CD1c-positive myeloid dendritic cell (primary cell): ENCODE measurements at regions not wholly inside any gene's neighbourhood (a gene's known extent, or its start where the extent isn't known, plus 50 kb on each side); places are given as distances from the start of the nearest gene placed in this dataset.

ENCODE experiments used
- DNase-seq: peaks from one replicate; pipeline ENCODE4 v3.0.0-alpha.2; 2016; ENCODE audit errors: extremely low spot score

DNA sequence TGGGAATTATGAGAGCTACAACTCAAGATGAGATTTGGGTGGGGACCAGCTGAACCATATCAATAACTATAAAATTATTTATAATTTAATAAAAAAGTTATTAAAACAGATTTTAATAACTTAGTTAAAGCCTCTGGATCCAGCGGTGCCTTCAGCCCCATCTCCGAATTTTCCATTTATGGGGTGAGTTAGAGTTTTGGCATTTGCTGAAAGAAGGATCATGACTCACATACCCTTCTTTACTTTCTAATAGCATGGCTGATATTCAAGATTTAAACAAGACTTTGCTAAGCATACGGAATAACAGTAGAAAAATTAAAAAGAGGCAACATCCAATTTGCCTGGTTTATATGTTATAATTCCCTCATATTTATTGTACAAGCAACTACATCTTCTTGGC, 94.5 kb downstream of the RDH14 start:
- no peak for DNase-seq

DNA sequence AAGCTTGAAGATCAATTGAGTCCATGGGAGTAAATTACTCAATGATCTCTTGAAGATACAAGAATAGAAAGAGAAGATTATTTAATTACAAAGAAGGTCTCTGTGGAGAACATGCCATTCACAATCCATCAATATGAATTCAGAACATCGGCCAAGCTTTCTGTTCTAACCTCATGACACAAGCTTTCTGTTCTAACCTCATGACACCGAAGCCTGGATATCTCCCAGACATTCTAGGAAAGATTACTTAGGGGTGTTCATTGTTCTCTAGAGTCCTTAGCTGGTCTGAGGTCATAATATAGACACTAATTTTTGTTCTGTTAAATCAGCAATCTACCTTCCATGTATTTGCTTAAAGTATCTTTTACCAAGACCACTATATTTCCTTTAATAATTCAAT, 95.5 kb downstream of the RDH14 start:
- no peak for DNase-seq

DNA sequence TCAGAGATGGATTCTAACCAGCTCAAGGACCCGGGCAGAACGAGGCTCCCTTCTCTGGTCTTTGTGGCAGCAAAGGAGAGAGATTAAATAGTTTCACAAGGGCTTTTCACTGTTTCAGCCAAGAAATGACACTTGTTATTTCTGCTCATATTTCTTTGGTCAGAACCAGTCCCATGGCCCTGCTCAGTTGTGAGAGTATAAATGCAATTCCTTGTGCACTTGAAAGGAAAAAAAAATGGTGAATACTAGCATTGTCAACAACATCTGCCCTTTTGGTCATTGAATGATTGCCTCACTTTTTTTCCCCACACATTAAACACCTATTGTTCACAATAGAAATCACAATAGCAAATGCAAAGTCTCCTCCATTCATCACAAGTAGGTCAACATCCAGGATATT, 104.4 kb downstream of the RDH14 start:
- no peak for DNase-seq

DNA sequence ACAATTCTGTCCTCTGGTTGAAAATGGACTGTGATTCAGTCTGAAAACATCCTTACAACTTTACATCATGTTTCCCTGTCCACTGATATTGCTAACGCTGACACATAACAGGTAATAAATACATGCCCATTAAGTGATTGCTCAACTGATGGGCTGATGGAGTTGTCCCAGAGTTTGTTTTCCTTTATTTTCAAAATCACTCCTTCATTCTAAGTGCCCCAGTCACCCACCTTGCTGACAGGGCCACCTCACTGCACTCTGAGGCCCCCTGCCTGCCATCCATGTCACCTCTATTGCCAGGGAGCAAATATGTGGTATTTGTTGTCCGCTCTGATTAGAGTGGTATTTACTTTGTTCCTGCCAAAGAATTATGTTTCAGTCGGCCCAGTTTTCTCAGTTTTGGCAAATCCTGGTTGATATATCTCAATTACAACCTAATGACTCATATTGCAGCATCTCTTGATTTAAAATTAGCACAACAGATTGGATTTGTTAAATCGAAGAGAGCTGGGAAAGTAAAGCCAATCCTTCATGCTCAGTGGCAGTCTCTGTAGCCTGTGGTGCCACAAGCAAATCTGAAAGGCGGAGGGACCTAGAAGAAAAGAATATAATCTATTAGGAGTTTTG, 105.1 kb downstream of the RDH14 start:
- no peak for DNase-seq

DNA sequence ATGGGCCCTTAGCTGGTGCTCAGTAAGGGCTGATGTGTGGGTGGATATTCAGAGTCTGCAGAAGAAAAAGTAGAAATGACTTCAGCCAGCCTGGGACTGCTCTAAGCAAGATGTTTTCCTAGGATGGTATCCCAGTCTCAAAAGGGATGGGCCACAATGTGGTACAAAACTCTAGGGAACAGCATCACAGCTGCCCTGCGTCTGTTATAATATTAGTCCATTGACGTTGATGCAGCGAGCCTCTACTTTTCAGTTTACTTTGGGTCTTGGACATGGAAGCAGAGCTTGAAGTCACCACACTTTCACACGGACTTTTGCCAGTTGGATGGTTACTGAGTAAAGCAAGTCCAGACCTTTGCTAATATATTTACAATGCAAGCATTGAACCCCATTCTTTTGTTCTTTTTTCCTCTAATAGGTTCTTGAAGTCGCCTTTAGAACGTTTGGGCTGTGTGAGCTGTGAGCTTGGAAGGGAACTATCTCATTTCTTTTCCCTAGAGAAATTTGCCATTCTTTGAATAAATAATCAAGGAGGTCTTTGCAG, 105.7 kb downstream of the RDH14 start:
- no peak for DNase-seq

DNA sequence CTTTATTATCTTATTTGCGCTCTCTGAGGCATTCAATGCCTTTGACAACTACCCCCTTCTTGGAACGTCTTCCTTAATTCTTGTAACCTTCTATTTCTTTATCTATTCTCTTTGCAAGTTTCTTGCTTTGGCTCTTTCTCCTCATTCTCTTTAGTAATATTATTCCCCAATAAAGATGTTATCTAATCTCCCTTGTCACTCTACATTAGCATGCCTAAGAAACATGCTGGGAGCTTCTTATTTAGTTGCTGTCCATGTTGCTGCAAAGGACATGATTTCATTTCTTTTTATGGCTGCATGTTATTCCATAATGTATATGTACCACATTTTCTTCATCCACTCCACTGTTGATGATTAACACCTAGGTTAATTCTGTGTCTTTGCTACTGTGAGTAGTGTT, 113.7 kb downstream of the RDH14 start:
- DNase-seq: no peak

DNA sequence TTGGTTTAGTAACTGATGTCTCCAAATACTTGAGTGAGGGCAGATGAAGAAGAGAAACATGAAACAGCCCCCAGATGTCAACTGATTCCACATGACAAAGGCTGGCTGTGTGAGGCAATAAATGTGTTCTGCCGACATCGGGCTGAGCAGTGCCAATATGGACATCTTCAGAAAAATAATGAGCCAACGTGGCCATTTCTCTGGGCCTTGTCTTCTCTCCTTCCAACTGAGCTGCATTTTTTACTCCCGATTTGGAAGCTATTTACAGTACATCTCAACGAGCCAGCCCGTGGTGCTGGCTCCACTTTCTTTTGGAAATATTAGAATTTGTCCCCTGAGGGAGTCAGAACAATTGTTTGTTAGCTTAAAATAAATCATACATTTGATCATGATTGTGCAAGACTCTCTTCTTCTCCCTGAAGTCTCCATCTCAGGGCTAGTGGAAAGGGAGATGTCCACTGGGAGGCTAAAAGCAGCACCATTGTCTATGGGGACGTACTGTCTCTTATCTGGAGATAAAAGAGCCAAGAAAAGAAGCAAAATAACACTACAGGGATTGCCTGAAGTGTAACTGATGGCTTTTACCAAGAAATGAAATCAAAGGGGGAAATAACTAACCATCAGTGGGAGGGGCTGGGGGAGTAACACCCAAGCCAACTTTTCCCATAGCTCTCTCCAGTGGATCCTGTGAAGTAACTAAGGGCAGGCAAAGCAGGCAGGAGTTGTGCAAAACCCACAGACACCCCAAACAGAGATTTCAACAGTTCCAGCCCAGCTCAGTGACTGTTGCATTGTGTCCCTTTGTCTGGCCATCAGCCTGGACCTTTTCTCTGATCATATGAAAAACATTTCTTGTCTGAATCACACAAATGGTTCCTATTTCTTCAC, 114.8 kb downstream of the RDH14 start:
- DNase-seq: no peak

DNA sequence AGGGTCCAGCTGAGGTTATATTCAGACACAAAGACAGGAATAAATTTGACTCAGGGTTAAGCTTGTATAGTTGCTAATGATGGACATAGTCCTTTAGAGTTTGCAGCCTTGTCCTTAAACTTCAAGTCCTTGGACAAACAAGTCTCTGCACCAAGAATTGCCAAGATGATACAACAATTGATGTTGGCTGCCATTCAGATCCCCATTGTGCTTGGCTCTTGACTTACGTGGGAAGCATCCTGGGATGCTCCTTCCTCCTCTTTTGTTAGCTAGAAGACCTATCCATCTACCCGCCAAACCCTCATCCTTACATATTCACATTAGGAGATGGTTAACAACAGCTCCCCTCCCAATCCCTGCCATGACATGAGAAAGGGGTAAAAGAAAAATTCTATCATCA, 115.6 kb downstream of the RDH14 start:
- DNase-seq: no peak

DNA sequence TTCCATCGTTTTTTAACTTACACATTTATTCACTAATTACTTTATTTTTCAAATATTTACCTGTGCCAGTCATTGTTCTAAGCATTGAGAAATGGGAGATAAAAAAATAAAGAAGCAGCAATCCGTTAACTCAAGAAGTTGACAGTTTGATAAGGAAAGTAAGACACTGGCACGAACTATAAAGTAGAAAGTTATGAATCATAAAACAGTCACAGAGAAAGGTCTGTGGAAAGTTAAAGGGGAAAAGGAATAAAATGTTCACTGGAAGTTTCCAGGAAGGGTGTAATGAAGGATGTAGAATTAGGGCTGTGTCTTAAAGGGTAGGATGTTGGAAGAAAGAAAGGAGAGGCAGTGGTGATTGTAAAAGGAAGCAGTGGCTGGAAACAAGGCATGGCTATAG, 118.9 kb downstream of the RDH14 start:
- no peak for DNase-seq

DNA sequence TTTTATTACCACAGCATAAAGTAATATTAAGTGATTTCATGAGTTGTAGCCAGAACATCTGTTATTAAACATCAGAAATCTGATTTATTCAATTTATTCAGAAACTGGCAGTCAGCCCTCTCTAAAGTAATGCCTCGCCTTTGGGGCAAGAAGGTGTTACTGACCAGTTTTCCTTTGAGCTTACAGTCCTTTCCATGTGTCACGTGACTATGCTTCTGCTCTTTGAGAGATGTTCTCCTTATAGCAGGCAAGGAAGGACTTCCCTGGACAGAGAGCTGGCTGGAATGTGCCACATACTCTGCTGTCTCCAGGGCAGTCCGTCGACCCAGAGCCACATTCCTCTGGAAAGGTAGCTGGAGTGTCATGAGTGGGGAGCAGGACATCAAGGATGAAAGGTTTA, 119.7 kb downstream of the RDH14 start:
- no peak for DNase-seq

DNA sequence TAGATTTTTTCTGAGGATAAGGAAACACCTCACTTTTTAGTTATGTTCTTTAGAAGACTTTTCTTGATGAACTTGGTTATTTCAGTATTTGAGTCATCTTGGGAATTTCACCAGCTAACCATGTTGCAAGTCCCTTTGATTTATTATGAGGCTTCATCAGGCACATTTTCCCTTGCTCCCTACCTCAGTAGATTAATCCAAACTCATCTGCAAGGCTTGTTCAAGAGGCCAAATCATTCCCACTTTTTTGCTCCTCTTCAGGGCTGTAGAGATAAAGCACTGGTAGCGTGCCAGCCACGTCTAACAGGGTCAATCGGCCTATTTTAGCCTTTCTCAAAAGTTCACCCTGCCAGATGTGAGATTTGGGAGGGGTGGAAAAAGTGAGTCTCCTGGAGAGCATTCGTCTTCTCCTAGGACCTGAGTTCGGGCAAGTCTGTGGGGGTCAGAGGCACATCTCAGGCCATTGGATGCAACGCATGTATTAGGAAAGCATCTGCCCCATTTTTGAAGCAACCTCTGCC, 120.3 kb downstream of the RDH14 start:
- no peak for DNase-seq

DNA sequence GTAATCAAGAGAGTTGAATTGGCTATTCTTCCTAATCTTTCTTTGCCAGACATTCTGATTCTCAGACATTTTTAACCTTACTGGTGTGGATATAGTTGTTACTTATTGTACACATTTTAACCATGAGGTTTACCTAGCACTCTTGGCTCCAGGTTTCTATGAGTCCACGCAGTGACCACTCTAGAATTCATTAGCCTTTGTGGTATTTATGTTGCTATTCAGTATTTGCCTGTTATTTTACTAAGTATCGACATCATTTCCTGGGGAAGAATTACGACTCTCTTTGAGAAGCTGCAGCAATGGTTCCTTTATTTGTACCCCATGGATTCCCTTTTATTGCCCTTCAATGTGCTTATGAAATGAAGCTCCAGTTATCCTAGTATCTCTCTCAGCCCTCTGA, 120.7 kb downstream of the RDH14 start:
- DNase-seq: no peak

DNA sequence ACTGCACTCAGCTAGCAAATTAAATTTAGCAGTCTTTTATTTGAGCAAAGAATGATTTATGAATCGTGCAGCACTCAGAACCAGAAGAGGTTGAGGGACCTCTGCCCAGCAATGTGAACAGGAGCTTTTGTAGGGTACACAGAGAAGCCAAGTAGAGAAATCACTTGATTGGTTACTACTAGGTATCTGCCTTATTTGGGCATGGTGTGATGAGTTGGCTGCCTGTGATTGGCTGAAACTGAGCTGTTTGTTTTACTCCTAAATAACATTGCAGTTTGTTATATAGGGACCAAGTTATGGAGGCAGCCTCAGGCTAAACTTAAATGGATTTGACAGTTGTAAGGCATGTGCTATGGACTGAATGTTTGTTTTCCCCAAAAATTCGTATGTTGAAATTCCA, 122.5 kb downstream of the RDH14 start:
- DNase-seq: no peak

DNA sequence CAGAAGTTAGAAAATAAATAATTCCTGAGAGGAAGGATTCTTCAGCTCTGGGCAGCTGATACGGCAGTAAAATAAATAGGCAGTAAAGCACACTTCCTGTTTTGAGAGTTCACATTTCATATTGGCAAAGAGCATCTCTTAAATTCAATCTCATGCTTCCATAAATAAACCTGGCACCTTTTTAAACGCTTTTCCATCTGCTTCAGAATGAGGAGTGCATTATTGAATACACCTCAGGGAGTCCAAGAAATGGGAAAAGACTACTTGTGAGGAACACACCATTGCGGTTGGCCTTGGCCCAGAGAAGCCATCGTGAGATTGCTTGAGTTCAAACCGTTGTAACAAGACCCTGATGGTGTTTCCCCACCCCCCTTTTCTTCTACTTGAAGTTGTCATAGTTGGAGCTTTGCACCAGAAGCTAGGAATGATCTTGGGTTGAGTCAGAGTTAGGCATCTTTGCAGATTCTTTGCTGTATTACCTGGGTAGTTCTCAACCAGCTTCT, 123.9 kb downstream of the RDH14 start:
- DNase-seq: no peak

DNA sequence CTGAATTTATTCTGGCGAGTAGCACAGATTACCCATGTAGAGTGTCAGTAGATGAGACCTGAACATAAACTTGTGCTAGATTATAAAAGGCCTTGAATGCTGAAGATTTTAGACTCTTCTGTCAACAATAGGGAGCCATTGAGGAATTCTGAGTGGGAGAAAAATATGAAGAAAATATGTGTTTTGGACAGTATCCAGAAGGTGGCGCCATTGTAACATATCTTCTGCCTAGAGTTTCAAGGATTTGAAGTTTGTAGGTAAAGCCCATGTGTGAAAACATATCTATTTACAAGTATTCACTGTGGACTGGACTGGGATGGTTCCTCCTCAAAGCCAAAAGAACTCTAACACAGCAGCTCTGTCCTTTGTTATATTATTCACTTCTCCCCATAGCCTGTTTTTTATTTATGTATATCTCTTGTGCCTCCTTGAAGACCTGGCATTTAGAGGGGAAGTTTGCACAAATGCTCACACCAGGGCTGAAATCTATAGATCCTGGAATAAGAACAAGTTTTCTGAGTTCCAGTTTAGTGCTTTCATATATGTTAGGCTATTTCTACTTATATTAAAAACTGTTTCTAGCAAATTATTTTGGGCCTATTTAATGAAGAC, 124.9 kb downstream of the RDH14 start:
- peak; percentile 25 for DNase-seq

DNA sequence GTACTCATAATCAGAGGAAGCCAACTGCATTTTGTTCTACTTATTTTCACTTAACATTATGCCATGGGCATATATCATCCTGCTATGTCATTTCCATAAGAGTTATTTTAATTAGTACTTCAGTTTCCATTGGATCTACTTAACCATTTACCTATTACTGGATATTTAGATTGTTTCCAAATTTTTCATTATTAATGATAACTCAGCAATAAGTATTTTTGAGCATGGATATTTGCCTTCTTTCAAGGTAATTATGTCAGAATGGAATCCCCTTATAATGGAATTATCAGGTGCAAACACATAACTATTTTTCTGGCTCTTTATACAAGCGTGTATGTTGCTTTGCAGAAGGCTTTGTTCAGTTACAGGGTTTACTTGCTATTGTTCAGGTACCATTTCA, 126.6 kb downstream of the RDH14 start:
- DNase-seq: no peak

DNA sequence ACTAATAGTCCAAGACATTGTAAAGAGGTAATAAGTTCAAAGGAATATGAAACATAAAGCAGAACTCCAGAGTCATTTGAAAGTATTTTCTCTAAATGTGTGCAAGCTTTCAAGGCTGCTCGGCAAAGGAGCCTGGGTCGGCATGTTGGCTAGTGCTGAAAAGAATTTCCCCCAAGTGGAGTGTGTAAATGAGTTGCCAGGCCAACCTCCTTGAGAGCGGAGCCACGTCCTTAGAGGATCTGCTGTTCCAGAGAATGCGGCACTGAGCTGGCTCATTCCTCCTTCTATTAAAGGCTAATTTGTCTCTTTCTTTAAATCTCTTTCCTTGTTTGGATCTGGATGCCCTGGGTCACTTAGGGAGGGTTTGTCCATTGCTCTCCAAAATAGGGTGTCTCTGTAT, 127.5 kb downstream of the RDH14 start:
- no peak for DNase-seq

DNA sequence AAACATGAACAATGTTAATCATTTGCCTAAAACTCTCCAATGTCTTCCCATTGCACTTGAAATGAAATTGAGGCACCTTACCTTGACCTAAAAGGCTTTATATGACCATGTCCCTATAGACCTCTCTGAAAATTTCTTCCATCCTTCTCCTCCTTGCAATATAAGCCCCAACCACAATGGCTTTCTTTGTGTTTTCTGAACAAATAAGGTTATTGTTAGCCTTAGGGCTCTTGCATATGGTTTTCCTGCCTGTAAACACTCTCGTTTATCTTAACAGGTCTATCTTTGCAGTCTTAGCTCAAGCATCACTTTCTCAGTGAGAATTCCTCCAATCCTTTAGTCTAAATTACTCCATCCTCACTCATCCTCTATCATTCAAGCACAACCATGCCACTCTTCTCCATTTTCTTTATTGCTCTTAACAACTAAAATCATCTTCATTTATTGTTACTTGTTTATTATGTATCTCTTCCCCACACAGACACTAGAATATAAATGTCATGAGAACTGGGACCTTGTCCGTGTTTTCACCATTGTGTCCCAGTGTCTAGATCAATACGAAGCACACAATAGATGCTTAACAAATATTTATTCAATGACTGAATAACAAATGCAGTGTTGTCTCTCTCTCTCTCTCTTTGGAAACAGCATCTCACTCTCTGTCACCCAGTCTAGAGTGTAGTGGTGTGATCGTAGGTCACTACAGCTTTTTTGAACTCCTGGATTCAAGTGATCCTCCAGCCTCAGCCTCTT, 129.3 kb downstream of the RDH14 start:
- DNase-seq: no peak

DNA sequence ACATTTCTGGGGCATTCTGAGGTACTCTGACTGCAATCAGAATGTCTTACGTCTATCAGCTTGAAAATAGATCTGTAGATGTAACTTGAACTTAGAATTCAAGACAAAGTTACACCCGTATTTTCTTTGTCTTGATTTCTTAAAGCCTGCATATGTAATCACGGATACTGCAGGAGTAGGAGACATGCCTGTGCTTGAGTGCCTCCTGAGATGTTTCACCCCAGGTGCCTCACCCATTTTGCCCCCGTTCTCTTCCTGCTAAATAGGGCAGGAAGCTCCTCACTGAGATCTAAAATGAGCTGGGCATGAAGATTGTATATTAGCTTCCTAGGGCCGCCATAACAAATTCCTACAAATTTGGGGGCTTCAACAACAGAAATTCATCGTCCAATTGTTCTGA, 131.9 kb downstream of the RDH14 start:
- no peak for DNase-seq

DNA sequence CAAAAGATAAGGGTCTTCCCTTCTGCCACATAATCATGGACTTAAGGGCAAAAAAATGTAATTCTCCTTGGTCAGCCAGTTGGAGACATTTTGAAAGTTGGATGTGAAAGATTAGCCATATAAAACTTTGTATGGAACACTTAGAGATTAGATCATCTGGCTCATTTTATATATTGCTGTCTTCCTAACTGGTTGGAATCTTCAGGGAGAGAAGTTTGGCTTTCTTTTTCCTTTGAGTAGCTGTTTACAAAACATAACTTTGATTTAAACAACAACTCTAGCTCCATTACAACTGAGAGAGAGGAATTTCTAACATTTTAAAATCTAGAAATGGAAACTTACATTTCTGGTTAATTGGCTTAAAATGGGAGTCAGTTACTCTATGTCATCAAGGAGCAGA, 132.7 kb downstream of the RDH14 start:
- no peak for DNase-seq

DNA sequence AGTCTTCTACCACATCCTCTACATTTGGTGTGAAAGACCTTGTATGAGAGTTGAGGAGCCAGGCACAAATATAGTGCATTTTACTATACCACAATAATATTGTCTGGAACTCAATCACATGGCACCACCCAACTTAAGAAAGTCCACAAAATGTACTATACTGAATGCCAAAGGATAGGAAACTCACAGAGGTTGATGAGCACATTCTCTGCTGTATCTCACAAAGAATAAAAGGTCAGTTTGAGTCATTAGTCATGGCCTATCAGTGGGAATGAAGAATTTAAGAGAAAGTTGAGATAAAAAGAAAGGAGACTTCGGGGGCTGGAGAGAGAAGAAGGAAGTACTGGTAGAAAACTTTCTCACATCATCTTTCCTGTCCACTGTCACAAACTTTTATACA, 134.3 kb downstream of the RDH14 start:
- DNase-seq: no peak
